ENCODE measurements at regions not wholly inside any gene's neighbourhood (a gene's known extent, or its start where the extent isn't known, plus 50 kb on each side); places are given as distances from the start of the nearest gene placed in this dataset.

- no peaks in the 10 kb centered on the region for H3K9me3 ChIP-seq (ENCODE audit: control insufficient read depth in 2 of 2, insufficient read depth in 1 of 2, low read length in 1 of 2)
- no peaks in the 10 kb centered on the region for H3K36me3 ChIP-seq (ENCODE audit: control insufficient read depth in 2 of 2, insufficient read depth in 2 of 2, low read length in 1 of 2)
- WGBS, result 99% methylated on average over 1 of the region's 1 CpG
- no peak overlapping the region for H3K4me3 ChIP-seq (ENCODE audit: low read length in 2 of 2)
- H3K4me1 ChIP-seq (ENCODE audit: control insufficient read depth in 2 of 2, insufficient read depth in 2 of 2, low read length in 2 of 2), result no peaks in the 10 kb centered on the region
- no peaks in the 10 kb centered on the region for H3K27me3 ChIP-seq (ENCODE audit: control insufficient read depth in 2 of 2, insufficient read depth in 1 of 2, low read length in 1 of 2)
- H3K27ac ChIP-seq (ENCODE audit: low read depth in 1 of 2, low read length in 1 of 2), result no peak overlapping the region
- DNase-seq (ENCODE audit: low read depth in 6 of 9, low spot score in 9 of 9), result no peak
Observed at GRCh38 chr4:143035661-143036060, 149.1 kb upstream of the USP38 start.

GRCh38 chr4:143036443-143036842 lies 148.3 kb upstream of the USP38 start:
- no peaks in the 10 kb centered on the region for H3K4me1 ChIP-seq (ENCODE audit: control insufficient read depth in 2 of 2, insufficient read depth in 2 of 2, low read length in 2 of 2)
- H3K27me3 ChIP-seq (ENCODE audit: control insufficient read depth in 2 of 2, insufficient read depth in 1 of 2, low read length in 1 of 2), result no peaks in the 10 kb centered on the region
- H3K36me3 ChIP-seq (ENCODE audit: control insufficient read depth in 2 of 2, insufficient read depth in 2 of 2, low read length in 1 of 2), result no peaks in the 10 kb centered on the region
- no peaks in the 10 kb centered on the region for H3K9me3 ChIP-seq (ENCODE audit: control insufficient read depth in 2 of 2, insufficient read depth in 1 of 2, low read length in 1 of 2)
- no peak overlapping the region for H3K27ac ChIP-seq (ENCODE audit: low read depth in 1 of 2, low read length in 1 of 2)
- DNase-seq (ENCODE audit: low read depth in 6 of 9, low spot score in 9 of 9), result no peak
- WGBS, result 92% methylated on average over 2 of the region's 2 CpGs
- no peak overlapping the region for H3K4me3 ChIP-seq (ENCODE audit: low read length in 2 of 2)

- Histone ChIP-seq H3K36me3 (ENCODE audit: control insufficient read depth in 2 of 2, insufficient read depth in 2 of 2, low read length in 1 of 2) (no peaks in the 10 kb centered on the region), H3K27me3 (ENCODE audit: control insufficient read depth in 2 of 2, insufficient read depth in 1 of 2, low read length in 1 of 2) (no peaks in the 10 kb centered on the region), H3K9me3 (ENCODE audit: control insufficient read depth in 2 of 2, insufficient read depth in 1 of 2, low read length in 1 of 2) (no peaks in the 10 kb centered on the region), H3K27ac (ENCODE audit: low read depth in 1 of 2, low read length in 1 of 2) (no peak overlapping the region), H3K4me1 (ENCODE audit: control insufficient read depth in 2 of 2, insufficient read depth in 2 of 2, low read length in 2 of 2) (no peaks in the 10 kb centered on the region), H3K4me3 (ENCODE audit: low read length in 2 of 2) (no peak overlapping the region)
- 95% methylated on average over 4 of the region's 4 CpGs for WGBS
- no peak for DNase-seq (ENCODE audit: low read depth in 6 of 9, low spot score in 9 of 9)
Observed at GRCh38 chr4:143046454-143046853, 138.3 kb upstream of the USP38 start.

GRCh38 chr4:143046906-143047305 lies 137.8 kb upstream of the USP38 start:
- no peak for DNase-seq (ENCODE audit: low read depth in 6 of 9, low spot score in 9 of 9)
- 97% methylated on average over 4 of the region's 4 CpGs for WGBS
- H3K4me1 ChIP-seq (ENCODE audit: control insufficient read depth in 2 of 2, insufficient read depth in 2 of 2, low read length in 2 of 2), result no peaks in the 10 kb centered on the region
- no peaks in the 10 kb centered on the region for H3K9me3 ChIP-seq (ENCODE audit: control insufficient read depth in 2 of 2, insufficient read depth in 1 of 2, low read length in 1 of 2)
- H3K36me3 ChIP-seq (ENCODE audit: control insufficient read depth in 2 of 2, insufficient read depth in 2 of 2, low read length in 1 of 2), result no peaks in the 10 kb centered on the region
- H3K27me3 ChIP-seq (ENCODE audit: control insufficient read depth in 2 of 2, insufficient read depth in 1 of 2, low read length in 1 of 2), result no peaks in the 10 kb centered on the region
- no peak overlapping the region for H3K4me3 ChIP-seq (ENCODE audit: low read length in 2 of 2)
- no peak overlapping the region for H3K27ac ChIP-seq (ENCODE audit: low read depth in 1 of 2, low read length in 1 of 2)

- DNase-seq (ENCODE audit: low read depth in 6 of 9, low spot score in 9 of 9), result no peak
Observed at GRCh38 chr4:143054971-143055370, 129.7 kb upstream of the USP38 start.

GRCh38 chr4:143055997-143056396 lies 128.7 kb upstream of the USP38 start:
- Histone ChIP-seq H3K4me1 (ENCODE audit: control insufficient read depth in 2 of 2, insufficient read depth in 2 of 2, low read length in 2 of 2) (no peaks in the 10 kb centered on the region), H3K27ac (ENCODE audit: low read depth in 1 of 2, low read length in 1 of 2) (no peak overlapping the region), H3K4me3 (ENCODE audit: low read length in 2 of 2) (no peak overlapping the region), H3K36me3 (ENCODE audit: control insufficient read depth in 2 of 2, insufficient read depth in 2 of 2, low read length in 1 of 2) (no peaks in the 10 kb centered on the region), H3K27me3 (ENCODE audit: control insufficient read depth in 2 of 2, insufficient read depth in 1 of 2, low read length in 1 of 2) (no peaks in the 10 kb centered on the region), H3K9me3 (ENCODE audit: control insufficient read depth in 2 of 2, insufficient read depth in 1 of 2, low read length in 1 of 2) (no peaks in the 10 kb centered on the region)
- WGBS, result 98% methylated on average over 4 of the region's 4 CpGs
- no peak for DNase-seq (ENCODE audit: low read depth in 6 of 9, low spot score in 9 of 9)

More at GRCh38 chr4:143054971-143055370, 129.7 kb upstream of the USP38 start:
- no peaks in the 10 kb centered on the region for H3K9me3 ChIP-seq (ENCODE audit: control insufficient read depth in 2 of 2, insufficient read depth in 1 of 2, low read length in 1 of 2)
- no peak overlapping the region for H3K4me3 ChIP-seq (ENCODE audit: low read length in 2 of 2)
- H3K27me3 ChIP-seq (ENCODE audit: control insufficient read depth in 2 of 2, insufficient read depth in 1 of 2, low read length in 1 of 2), result no peaks in the 10 kb centered on the region
- no peak overlapping the region for H3K27ac ChIP-seq (ENCODE audit: low read depth in 1 of 2, low read length in 1 of 2)
- H3K4me1 ChIP-seq (ENCODE audit: control insufficient read depth in 2 of 2, insufficient read depth in 2 of 2, low read length in 2 of 2), result no peaks in the 10 kb centered on the region
- H3K36me3 ChIP-seq (ENCODE audit: control insufficient read depth in 2 of 2, insufficient read depth in 2 of 2, low read length in 1 of 2), result no peaks in the 10 kb centered on the region
- 41% methylated on average over 1 of the region's 1 CpG for WGBS

- Histone ChIP-seq H3K4me3 (ENCODE audit: low read length in 2 of 2) (no peak overlapping the region), H3K27me3 (ENCODE audit: control insufficient read depth in 2 of 2, insufficient read depth in 1 of 2, low read length in 1 of 2) (no peaks in the 10 kb centered on the region), H3K9me3 (ENCODE audit: control insufficient read depth in 2 of 2, insufficient read depth in 1 of 2, low read length in 1 of 2) (no peaks in the 10 kb centered on the region), H3K27ac (ENCODE audit: low read depth in 1 of 2, low read length in 1 of 2) (no peak overlapping the region), H3K36me3 (ENCODE audit: control insufficient read depth in 2 of 2, insufficient read depth in 2 of 2, low read length in 1 of 2) (no peaks in the 10 kb centered on the region), H3K4me1 (ENCODE audit: control insufficient read depth in 2 of 2, insufficient read depth in 2 of 2, low read length in 2 of 2) (no peaks in the 10 kb centered on the region)
- no peak for DNase-seq (ENCODE audit: low read depth in 6 of 9, low spot score in 9 of 9)
- 88% methylated on average over 4 of the region's 4 CpGs for WGBS
Observed at GRCh38 chr4:143071351-143071750, 113.4 kb upstream of the USP38 start.

GRCh38 chr4:143076723-143077122 lies 108.0 kb upstream of the USP38 start:
- Histone ChIP-seq H3K4me3 (ENCODE audit: low read length in 2 of 2) (no peak overlapping the region), H3K4me1 (ENCODE audit: control insufficient read depth in 2 of 2, insufficient read depth in 2 of 2, low read length in 2 of 2) (no peaks in the 10 kb centered on the region), H3K9me3 (ENCODE audit: control insufficient read depth in 2 of 2, insufficient read depth in 1 of 2, low read length in 1 of 2) (no peaks in the 10 kb centered on the region), H3K36me3 (ENCODE audit: control insufficient read depth in 2 of 2, insufficient read depth in 2 of 2, low read length in 1 of 2) (no peaks in the 10 kb centered on the region), H3K27me3 (ENCODE audit: control insufficient read depth in 2 of 2, insufficient read depth in 1 of 2, low read length in 1 of 2) (no peaks in the 10 kb centered on the region), H3K27ac (ENCODE audit: low read depth in 1 of 2, low read length in 1 of 2) (no peak overlapping the region)
- WGBS, result 93% methylated on average over 4 of the region's 4 CpGs
- no peak for DNase-seq (ENCODE audit: low read depth in 6 of 9, low spot score in 9 of 9)

- Histone ChIP-seq H3K4me3 (ENCODE audit: low read length in 2 of 2) (no peak overlapping the region), H3K4me1 (ENCODE audit: control insufficient read depth in 2 of 2, insufficient read depth in 2 of 2, low read length in 2 of 2) (no peaks in the 10 kb centered on the region), H3K27me3 (ENCODE audit: control insufficient read depth in 2 of 2, insufficient read depth in 1 of 2, low read length in 1 of 2) (no peaks in the 10 kb centered on the region), H3K36me3 (ENCODE audit: control insufficient read depth in 2 of 2, insufficient read depth in 2 of 2, low read length in 1 of 2) (no peaks in the 10 kb centered on the region), H3K9me3 (ENCODE audit: control insufficient read depth in 2 of 2, insufficient read depth in 1 of 2, low read length in 1 of 2) (no peaks in the 10 kb centered on the region), H3K27ac (ENCODE audit: low read depth in 1 of 2, low read length in 1 of 2) (no peak overlapping the region)
- no peak for DNase-seq (ENCODE audit: low read depth in 6 of 9, low spot score in 9 of 9)
- 100% methylated on average over 1 of the region's 1 CpG for WGBS
Observed at GRCh38 chr4:143082701-143083100, 102.0 kb upstream of the USP38 start.
